SK-N-SH (cell line): ENCODE measurements at regions not wholly inside any gene's neighbourhood (a gene's known extent, or its start where the extent isn't known, plus 50 kb on each side); places are given as distances from the start of the nearest gene placed in this dataset.

Experiments
- CTCF ChIP-seq: fragments of 200-600 bp; sonication (generic); IDR thresholded peaks from 2 replicates; pipeline ENCODE4 v1.6.1; 2017; ENCODE audit warnings: antibody characterized with exemption, mild to moderate bottlenecking, moderate library complexity
- EP300 ChIP-seq, 2 experiments: IDR thresholded peaks; 2 replicates each; pipeline versions ENCODE4 v1.4.0 to v1.6.1; 2012; ENCODE audit warnings: borderline replicate concordance in 1 of 2, low read depth in 1 of 2, low read length in 1 of 2
- EZH2phosphoT487 ChIP-seq: fragments of 200-600 bp; sonication (generic); IDR thresholded peaks from 2 replicates; pipeline ENCODE4 v1.6.1; 2017; ENCODE audit warnings: low read depth, mixed run types, mild to moderate bottlenecking, antibody characterized with exemption, moderate library complexity, borderline replicate concordance
- FOXM1 ChIP-seq: IDR thresholded peaks from 2 replicates; pipeline ENCODE4 v1.4.0; 2012; ENCODE audit warnings: low read depth, mild to moderate bottlenecking
- RFX5 ChIP-seq: IDR thresholded peaks from 2 replicates; pipeline ENCODE4 v1.6.1; 2012; ENCODE audit warnings: mild to moderate bottlenecking, improper control_type of control experiment, low read length
- SIN3A ChIP-seq: IDR thresholded peaks from 2 replicates; pipeline ENCODE4 v1.6.1; 2012; ENCODE audit warnings: low read depth, mild to moderate bottlenecking, low read length, moderate library complexity, borderline replicate concordance
- TAF1 ChIP-seq: IDR thresholded peaks from 2 replicates; pipeline ENCODE4 v1.6.1; 2012; ENCODE audit warnings: low read depth, mild to moderate bottlenecking, low read length, moderate library complexity, borderline replicate concordance

- TF ChIP-seq FOXM1, result no peak
- no peak for TF ChIP-seq RFX5
- no peak for TF ChIP-seq SIN3A
- no peak for TF ChIP-seq CTCF
- no peak for TF ChIP-seq EZH2phosphoT487
- no peak for TF ChIP-seq EP300 (IDR thresholded peaks at IDR 0.05; ENCODE audit: borderline replicate concordance in 1 of 2, low read depth in 1 of 2, low read length in 1 of 2)
- no peak for TF ChIP-seq TAF1
These were observed 74.4 kb downstream of the WSB1 start for GRCh38 chr17:27368151-27368795.
